Thyroid gland (tissue), 4 donors: ENCODE measurements at regions not wholly inside any gene's neighbourhood (a gene's known extent, or its start where the extent isn't known, plus 50 kb on each side); places are given as distances from the start of the nearest gene placed in this dataset.

ENCODE experiments used
- CTCF ChIP-seq, 6 experiments: fragments of 200-600 bp in 3 of 6; fragments of 450-650 bp in 3 of 6; sonication (generic) in 3 of 6; IDR thresholded peaks; one replicate each; pipeline ENCODE4 v1.5.1; 2016 to 2019; ENCODE audit warnings: antibody characterized with exemption in 6 of 6, mild to moderate bottlenecking in 2 of 6, inconsistent platforms in 1 of 6, moderate library complexity in 1 of 6
- POLR2A ChIP-seq, 2 donors: fragments of 450-650 bp; IDR thresholded peaks; one replicate each; pipeline ENCODE4 v1.6.1; 2017; ENCODE audit warnings: antibody characterized with exemption in 2 of 2, mild to moderate bottlenecking in 2 of 2, moderate library complexity in 1 of 2

GRCh38 chr7:91694351-91694841 is 186.1 kb downstream of the MTERF1 start:
- no peak for TF ChIP-seq POLR2A (IDR thresholded peaks at IDR 0.05)
- TF ChIP-seq CTCF (IDR thresholded peaks at IDR 0.05), result no peak
